LNCAP (cell line): ENCODE measurements at regions not wholly inside any gene's neighbourhood (a gene's known extent, or its start where the extent isn't known, plus 50 kb on each side); places are given as distances from the start of the nearest gene placed in this dataset.

Experiments used
- TF ChIP-seq, protein P1 (sequence below): fragments of 450-650 bp; IDR thresholded peaks from 2 replicates; pipeline ENCODE4 v1.5.1; 2017; ENCODE audit warnings: mild to moderate bottlenecking

DNA sequence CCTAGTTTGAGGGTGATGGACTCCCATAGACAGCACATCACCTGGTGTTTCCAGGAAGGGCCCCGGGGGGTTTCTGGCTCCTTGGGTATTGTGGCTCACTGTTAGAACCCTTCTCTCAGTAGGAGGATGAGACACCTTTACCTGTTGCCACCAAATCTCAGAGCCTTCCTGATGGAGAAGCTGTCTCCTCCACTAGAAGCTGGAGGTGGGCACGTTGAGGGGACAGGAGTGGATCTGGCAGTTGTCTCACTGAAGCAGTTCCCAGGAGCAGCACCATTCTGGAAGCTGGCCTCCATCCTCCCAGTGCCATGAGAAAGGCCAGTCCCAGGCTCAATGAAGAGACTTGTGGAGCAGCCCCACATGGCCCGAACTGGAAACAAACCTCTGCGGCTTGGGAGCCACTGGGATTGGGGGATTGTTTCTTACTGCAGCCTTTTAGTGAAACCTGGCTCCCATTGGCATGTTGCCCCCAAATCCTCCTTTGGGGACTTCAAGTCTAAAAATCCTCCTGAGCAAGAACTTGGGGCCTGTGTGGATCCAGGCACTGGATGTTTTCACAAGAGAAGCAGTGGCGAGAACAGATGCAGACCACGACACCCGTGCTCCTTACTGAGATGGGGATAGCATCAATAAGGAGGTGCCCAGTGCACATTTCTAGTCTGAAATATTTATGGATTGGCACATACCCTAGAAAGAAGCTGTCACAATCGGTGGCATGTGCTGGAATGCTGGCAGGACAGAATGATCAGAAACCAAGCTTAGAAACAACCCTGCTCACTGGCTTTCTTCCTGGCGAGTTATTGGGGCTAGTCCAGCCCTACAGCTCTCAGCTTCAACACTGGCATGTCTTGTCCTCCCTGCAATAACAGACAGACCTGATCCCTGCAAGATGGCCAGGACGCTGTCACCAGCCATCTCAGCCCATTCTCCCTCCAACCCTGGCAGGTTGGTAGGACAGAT is 223.7 kb upstream of the AJAP1 start:
- TF ChIP-seq, protein P1, sequence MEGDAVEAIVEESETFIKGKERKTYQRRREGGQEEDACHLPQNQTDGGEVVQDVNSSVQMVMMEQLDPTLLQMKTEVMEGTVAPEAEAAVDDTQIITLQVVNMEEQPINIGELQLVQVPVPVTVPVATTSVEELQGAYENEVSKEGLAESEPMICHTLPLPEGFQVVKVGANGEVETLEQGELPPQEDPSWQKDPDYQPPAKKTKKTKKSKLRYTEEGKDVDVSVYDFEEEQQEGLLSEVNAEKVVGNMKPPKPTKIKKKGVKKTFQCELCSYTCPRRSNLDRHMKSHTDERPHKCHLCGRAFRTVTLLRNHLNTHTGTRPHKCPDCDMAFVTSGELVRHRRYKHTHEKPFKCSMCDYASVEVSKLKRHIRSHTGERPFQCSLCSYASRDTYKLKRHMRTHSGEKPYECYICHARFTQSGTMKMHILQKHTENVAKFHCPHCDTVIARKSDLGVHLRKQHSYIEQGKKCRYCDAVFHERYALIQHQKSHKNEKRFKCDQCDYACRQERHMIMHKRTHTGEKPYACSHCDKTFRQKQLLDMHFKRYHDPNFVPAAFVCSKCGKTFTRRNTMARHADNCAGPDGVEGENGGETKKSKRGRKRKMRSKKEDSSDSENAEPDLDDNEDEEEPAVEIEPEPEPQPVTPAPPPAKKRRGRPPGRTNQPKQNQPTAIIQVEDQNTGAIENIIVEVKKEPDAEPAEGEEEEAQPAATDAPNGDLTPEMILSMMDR = no peak

DNA sequence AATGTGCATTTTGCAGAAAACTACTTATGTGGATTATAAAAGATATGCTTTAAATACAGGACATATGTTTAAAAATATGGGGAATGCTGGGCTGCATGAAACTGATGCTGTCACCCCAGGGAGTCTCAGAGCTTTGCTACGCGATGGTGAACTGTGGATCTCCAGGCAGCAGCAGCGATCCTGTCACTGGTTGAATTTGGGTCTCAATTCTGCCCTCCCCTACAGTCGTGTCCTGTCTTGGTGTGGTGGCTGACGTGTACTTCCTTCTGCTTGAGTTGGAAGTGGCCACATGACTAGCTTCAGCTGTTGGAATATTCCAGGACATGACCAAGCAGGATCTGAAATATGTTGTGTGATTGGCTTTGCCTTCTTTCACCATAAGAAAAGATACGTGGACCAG is 222.9 kb upstream of the AJAP1 start:
- TF ChIP-seq, protein P1 = no peak

DNA sequence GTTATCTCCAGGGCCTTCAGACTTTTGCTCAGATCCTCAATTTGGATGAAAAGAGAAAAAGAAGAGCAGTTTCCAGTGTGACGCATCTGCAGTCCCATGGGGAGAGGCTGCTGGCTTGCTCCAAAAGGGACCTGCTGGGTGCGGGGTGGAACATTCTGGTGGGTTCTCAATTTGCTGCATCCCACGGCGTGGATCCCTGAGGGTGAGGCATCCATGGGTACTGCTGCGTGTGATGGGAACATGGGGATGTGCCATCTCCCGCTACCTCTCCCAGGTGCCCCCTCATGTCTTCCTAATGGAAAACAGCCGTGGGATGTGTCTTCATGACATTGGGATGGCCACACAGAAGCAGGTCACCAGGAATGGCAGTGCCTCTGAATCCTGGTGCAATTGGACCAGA is 221.3 kb upstream of the AJAP1 start:
- TF ChIP-seq, protein P1 = no peak

DNA sequence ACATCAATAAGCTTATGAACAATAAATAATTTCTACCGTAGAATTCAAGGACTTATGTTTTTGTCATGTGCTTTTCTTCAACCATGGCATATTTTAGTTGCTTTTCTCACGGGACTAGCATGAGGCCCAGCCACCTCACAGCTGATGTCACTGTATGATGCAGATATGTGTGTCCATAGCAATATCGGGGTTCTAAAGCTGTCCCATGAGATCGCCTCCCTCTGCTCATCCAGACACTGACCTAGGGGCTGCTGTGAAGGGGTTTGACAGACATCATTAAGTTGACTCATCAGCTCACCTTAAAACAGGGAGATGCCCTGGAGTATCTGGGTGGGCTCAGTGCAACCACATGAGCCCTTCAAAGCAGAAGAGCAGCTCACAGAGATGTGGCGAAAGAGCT is 210.3 kb upstream of the AJAP1 start:
- TF ChIP-seq, protein P1 = no peak

DNA sequence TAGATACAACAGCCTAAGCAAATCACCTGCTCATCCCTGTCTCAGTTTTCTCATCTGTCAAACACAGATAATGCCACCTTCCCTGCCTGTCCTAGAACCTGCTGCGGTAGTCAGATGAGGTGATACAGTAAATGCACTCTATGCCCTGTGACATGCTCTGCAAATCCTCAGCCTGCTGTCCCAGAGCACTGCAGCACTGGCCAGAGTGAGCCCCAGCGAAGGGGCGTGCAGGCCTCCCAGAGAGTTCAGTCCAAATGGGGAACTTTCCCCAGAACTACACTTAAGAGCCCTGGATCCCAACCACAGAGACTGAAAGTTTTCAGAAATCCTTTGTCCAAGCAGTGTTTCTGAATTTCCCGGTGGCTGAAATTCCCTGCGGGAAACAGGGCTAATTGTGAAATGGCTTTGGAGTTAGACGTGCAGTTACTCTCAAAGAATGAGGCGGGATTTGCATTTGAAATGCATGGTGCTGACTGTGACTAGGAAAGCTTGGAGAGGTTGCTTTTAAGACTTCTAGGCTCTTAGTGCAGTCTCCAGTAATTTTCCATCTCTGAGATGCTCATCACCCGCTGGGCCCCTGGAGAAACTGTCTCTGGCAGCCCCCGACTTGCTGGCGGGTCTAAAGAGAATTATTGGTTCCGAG is 206.5 kb upstream of the AJAP1 start:
- TF ChIP-seq, protein P1 = no peak

DNA sequence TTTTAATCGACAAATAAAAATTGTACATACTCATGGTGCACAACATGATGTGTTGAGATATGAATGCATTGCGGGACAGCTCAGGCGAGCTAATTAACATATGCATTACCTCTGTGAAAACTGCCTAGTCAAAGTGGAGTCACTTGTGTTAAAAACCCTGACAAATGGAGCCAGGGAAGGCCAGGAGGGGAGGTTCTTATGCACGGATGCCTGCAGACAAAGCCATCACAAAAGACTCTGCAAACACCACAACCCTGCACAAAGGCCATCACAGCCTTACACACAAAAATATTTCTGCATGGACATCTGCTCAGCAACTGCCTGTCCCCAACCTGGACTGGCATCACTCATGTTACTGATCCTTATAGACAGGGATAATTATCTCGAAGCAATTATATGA is 204.4 kb upstream of the AJAP1 start:
- TF ChIP-seq, protein P1 = no peak

DNA sequence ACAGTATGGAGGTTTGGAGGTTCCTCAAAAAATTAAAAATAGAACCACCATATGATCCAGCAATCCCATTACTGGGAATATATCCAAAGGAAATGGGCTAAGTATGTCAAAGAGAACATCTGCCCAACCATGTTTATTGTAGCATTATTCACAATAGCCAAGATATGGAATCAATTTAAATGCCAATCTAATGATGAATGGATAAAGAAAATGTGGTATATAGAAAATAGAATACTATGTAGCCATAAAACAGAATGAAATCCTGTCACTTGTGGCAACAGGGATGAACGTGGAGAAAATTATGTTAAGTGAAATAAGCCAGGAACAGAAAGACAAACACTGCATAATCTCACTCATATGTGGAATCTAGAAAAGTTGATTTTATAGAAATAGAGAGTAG is 201.7 kb upstream of the AJAP1 start:
- TF ChIP-seq, protein P1 = no peak
